Thoracic aorta (tissue), 2 donors: ENCODE measurements at regions not wholly inside any gene's neighbourhood (a gene's known extent, or its start where the extent isn't known, plus 50 kb on each side); places are given as distances from the start of the nearest gene placed in this dataset.

ENCODE experiments used
- ATAC-seq: fragments of 150-250 bp; one replicate; pipeline ENCODE4 v1.8.0; 2017; ENCODE audit warnings: low read depth; ENCODE audit not compliant: insufficient number of reproducible peaks, low FRiP score
- DNase-seq: peaks from one replicate; pipeline ENCODE4 v3.0.0-alpha.2; 2020; ENCODE audit warnings: low spot score
- H3K27ac ChIP-seq, 2 donors: fragments of 200-600 bp; sonication (generic); 1 replicate in 1 of 2; 2 replicates in 1 of 2; pipeline ENCODE4 v1.5.1; 2016; ENCODE audit warnings: mild to moderate bottlenecking in 2 of 2, moderate library complexity in 2 of 2
- H3K27me3 ChIP-seq: fragments of 200-600 bp; sonication (generic); replicated peaks from 2 replicates; pipeline ENCODE4 v1.6.0; 2016; ENCODE audit warnings: mild to moderate bottlenecking; ENCODE audit not compliant: insufficient read depth
- H3K36me3 ChIP-seq: fragments of 200-600 bp; sonication (generic); one replicate; pipeline ENCODE4 v1.5.1; 2016
- H3K4me1 ChIP-seq, 2 donors: fragments of 200-600 bp; sonication (generic); 1 replicate in 1 of 2; 2 replicates in 1 of 2; pipeline versions ENCODE4 v1.5.1 to v1.6.0; 2016; ENCODE audit warnings: low read depth in 2 of 2, mild to moderate bottlenecking in 1 of 2; ENCODE audit not compliant: control insufficient read depth in 1 of 2
- H3K4me3 ChIP-seq: fragments of 200-600 bp; sonication (generic); 2 replicates; pipeline ENCODE4 v1.5.1; 2016; ENCODE audit warnings: mild to moderate bottlenecking
- H3K9me3 ChIP-seq: fragments of 200-600 bp; sonication (generic); 2 replicates; pipeline ENCODE4 v1.5.1; 2016
- CTCF ChIP-seq: fragments of 200-600 bp; sonication (generic); IDR thresholded peaks from one replicate; pipeline ENCODE4 v1.5.1; 2019; ENCODE audit warnings: antibody characterized with exemption

- ATAC-seq = no peak
- no peaks in the 10 kb centered on the region for H3K36me3 ChIP-seq
- TF ChIP-seq CTCF = no peak
- H3K27me3 ChIP-seq = no peaks in the 10 kb centered on the region
- no peak overlapping the region for H3K4me3 ChIP-seq
- no peak overlapping the region for H3K27ac ChIP-seq
- no peaks in the 10 kb centered on the region for H3K4me1 ChIP-seq
- DNase-seq = no peak
- no peaks in the 10 kb centered on the region for H3K9me3 ChIP-seq
These were observed 437.4 kb upstream of the SULF2 start for GRCh38 chr20:48222595-48223180.

GRCh38 chr20:48220033-48220633 is 434.9 kb upstream of the SULF2 start:
- ATAC-seq (no peak), DNase-seq (no peak)
- Histone ChIP-seq H3K4me3 (no peak overlapping the region), H3K27me3 (no peaks in the 10 kb centered on the region), H3K27ac (no peak overlapping the region), H3K4me1 (no peaks in the 10 kb centered on the region), H3K9me3 (no peaks in the 10 kb centered on the region), H3K36me3 (no peaks in the 10 kb centered on the region)
- no peak for TF ChIP-seq CTCF

- ATAC-seq (no peak), DNase-seq (no peak)
- TF ChIP-seq CTCF = no peak
- Histone ChIP-seq H3K27ac (no peak overlapping the region), H3K4me3 (no peak overlapping the region), H3K9me3 (no peaks in the 10 kb centered on the region), H3K36me3 (no peaks in the 10 kb centered on the region), H3K27me3 (no peaks in the 10 kb centered on the region), H3K4me1 (no peaks in the 10 kb centered on the region)
These were observed 434.0 kb upstream of the SULF2 start for GRCh38 chr20:48219306-48219705.

DNA sequence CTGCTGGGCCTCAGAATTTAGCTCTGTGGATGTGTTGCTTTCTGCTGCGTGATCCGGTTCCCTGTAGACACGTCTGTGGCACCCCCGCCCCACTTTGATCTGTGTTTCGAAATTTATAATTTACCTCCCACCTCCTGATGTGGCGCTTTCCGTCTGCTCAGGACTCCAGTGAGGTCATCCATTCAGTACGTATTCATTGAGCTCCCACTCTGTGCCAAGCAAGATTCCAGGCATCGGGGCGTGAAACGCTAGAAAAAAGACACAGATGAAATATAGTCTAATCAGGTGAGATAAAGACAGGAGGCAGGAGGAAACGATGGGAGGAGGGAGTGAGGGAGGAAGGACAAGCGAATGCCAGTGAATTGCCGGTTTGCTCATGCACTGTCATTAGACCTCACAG is 431.9 kb upstream of the SULF2 start:
- ATAC-seq = no peak
- H3K27ac ChIP-seq = no peak overlapping the region
- no peaks in the 10 kb centered on the region for H3K27me3 ChIP-seq
- no peaks in the 10 kb centered on the region for H3K4me1 ChIP-seq
- no peak for TF ChIP-seq CTCF
- no peaks in the 10 kb centered on the region for H3K36me3 ChIP-seq
- no peak overlapping the region for H3K4me3 ChIP-seq
- H3K9me3 ChIP-seq = no peaks in the 10 kb centered on the region
- no peak for DNase-seq

DNA sequence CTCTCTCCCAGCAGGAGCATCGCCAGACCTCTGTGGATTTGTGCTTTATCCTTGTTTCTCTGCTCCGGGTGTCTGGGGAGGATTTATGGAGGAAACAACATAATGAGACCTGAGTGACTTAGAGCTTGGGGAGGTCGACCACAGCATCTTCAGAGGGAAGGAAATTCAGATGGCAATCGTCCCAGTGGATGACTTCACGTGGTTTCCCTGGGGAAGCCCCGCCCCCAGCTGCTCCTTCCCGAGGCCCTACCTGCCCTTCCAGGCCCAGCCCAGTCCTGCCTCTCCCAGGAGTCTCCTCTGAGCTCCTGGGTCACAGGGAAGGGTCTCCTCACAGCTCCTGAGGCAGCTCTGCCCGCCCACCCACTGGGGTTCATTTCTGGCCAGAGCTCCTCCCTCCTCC is 430.3 kb upstream of the SULF2 start:
- DNase-seq (no peak), ATAC-seq (no peak)
- TF ChIP-seq CTCF = no peak
- H3K27ac ChIP-seq = no peak overlapping the region
- H3K36me3 ChIP-seq = no peaks in the 10 kb centered on the region
- H3K4me1 ChIP-seq = no peaks in the 10 kb centered on the region
- H3K4me3 ChIP-seq = no peak overlapping the region
- no peaks in the 10 kb centered on the region for H3K9me3 ChIP-seq
- H3K27me3 ChIP-seq = no peaks in the 10 kb centered on the region
